Endodermal cell (in vitro differentiated cells): ENCODE measurements at regions not wholly inside any gene's neighbourhood (a gene's known extent, or its start where the extent isn't known, plus 50 kb on each side); places are given as distances from the start of the nearest gene placed in this dataset.

Experiments used
- DNase-seq: peaks from one replicate; pipeline ENCODE4 v3.0.0-alpha.2; 2017
- H3K27ac ChIP-seq: 2 replicates; pipeline ENCODE4 v1.5.1; 2013; ENCODE audit warnings: mild to moderate bottlenecking, low read depth, low read length, moderate library complexity
- H3K27me3 ChIP-seq: 2 replicates; pipeline ENCODE4 v1.6.1; 2013; ENCODE audit warnings: mild to moderate bottlenecking, low read length, moderate library complexity; ENCODE audit not compliant: insufficient read depth, control insufficient read depth, poor library complexity, severe bottlenecking
- H3K36me3 ChIP-seq: 2 replicates; pipeline ENCODE4 v1.7.0; 2013; ENCODE audit warnings: mild to moderate bottlenecking, low read length, moderate library complexity; ENCODE audit not compliant: control insufficient read depth, insufficient read depth
- H3K4me1 ChIP-seq: one replicate; pipeline ENCODE4 v1.7.0; 2013; ENCODE audit warnings: low read length; ENCODE audit not compliant: control insufficient read depth, insufficient read depth
- H3K4me3 ChIP-seq: 2 replicates; pipeline ENCODE4 v1.5.1; 2013; ENCODE audit warnings: mild to moderate bottlenecking, low read length, moderate library complexity
- H3K9ac ChIP-seq: 2 replicates; pipeline ENCODE4 v1.6.1; 2013; ENCODE audit warnings: mild to moderate bottlenecking, low read length, moderate library complexity; ENCODE audit not compliant: poor library complexity, severe bottlenecking; ENCODE audit errors: extremely low read depth
- H3K9me3 ChIP-seq: 2 replicates; pipeline ENCODE4 v1.6.1; 2013; ENCODE audit warnings: mild to moderate bottlenecking, low read length, moderate library complexity; ENCODE audit not compliant: control insufficient read depth
- H3K27ac Mint-ChIP-seq: 2 replicates; pipeline ENCODE4 v1.8.0; 2020; ENCODE audit warnings: mixed read lengths
- H3K27me3 Mint-ChIP-seq: 2 replicates; pipeline ENCODE4 v1.8.0; 2021; ENCODE audit warnings: mild to moderate bottlenecking, mixed read lengths; ENCODE audit not compliant: insufficient read depth
- H3K36me3 Mint-ChIP-seq: 2 replicates; pipeline ENCODE4 v1.8.0; 2020; ENCODE audit warnings: low read depth, mixed read lengths
- H3K4me1 Mint-ChIP-seq: 2 replicates; pipeline ENCODE4 v1.8.0; 2020; ENCODE audit warnings: mixed read lengths
- H3K4me3 Mint-ChIP-seq: 2 replicates; pipeline ENCODE4 v1.8.0; 2020; ENCODE audit warnings: mild to moderate bottlenecking, moderate library complexity, mixed read lengths
- H3K9me3 Mint-ChIP-seq: 2 replicates; pipeline ENCODE4 v1.8.0; 2020; ENCODE audit warnings: mild to moderate bottlenecking, mixed read lengths
- CTCF ChIP-seq: fragments of 200-600 bp; sonication (generic); conservative IDR thresholded peaks from 2 replicates; pipeline ENCODE4 v1.5.0; 2021; ENCODE audit warnings: antibody characterized with exemption, mild to moderate bottlenecking
- WGBS, 2 experiments: methylation state at CpG; one replicate each; pipeline versions ENCODE4 v1.1.5 to v1.1.7; 2013; ENCODE audit warnings: missing lambda C conversion rate in 2 of 2, mixed read lengths in 1 of 2; ENCODE audit not compliant: insufficient coverage in 1 of 2, insufficient read length in 1 of 2; 5-methylcytosine and 5-hydroxymethylcytosine counted together

DNA sequence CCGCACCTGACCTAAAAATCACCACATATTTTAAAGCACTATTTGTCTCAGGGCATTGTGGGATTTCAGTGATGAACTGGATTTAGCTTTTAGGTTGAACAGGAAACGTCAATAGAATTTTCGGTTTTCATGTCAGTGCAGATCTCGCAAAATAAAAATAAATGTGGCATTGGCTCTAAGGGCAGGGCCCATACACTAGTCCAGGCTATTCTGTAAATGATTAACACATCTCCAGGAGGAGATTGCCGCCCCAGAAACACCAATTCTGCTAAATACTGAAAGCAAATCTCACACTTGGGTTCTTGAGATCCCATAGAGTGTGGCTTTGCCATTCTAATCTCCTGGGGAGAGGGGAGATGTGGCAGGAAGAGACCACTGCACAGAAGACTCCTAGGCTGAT is 1494.0 kb upstream of the TMEM132C start:
- no peak overlapping the region for H3K4me3 Mint-ChIP-seq
- DNase-seq, result no peak
- peaks cover 4% of the 10 kb centered on the region for H3K27me3 Mint-ChIP-seq
- H3K4me3 ChIP-seq, result no peak overlapping the region
- no peak overlapping the region for H3K9ac ChIP-seq
- H3K4me1 Mint-ChIP-seq, result peaks cover 4% of the 10 kb centered on the region
- 87 to 91% methylated on average over 4 to 5 of the region's 5 CpGs for WGBS, 2 experiments
- H3K4me1 ChIP-seq, result no peaks in the 10 kb centered on the region
- no peak overlapping the region for H3K27ac Mint-ChIP-seq
- no peak for TF ChIP-seq CTCF
- peaks cover 30% of the 10 kb centered on the region for H3K9me3 ChIP-seq
- H3K36me3 ChIP-seq, result no peaks in the 10 kb centered on the region
- H3K27me3 ChIP-seq, result no peaks in the 10 kb centered on the region
- H3K9me3 Mint-ChIP-seq, result peaks cover 13% of the 10 kb centered on the region
- no peaks in the 10 kb centered on the region for H3K36me3 Mint-ChIP-seq
- no peak overlapping the region for H3K27ac ChIP-seq

DNA sequence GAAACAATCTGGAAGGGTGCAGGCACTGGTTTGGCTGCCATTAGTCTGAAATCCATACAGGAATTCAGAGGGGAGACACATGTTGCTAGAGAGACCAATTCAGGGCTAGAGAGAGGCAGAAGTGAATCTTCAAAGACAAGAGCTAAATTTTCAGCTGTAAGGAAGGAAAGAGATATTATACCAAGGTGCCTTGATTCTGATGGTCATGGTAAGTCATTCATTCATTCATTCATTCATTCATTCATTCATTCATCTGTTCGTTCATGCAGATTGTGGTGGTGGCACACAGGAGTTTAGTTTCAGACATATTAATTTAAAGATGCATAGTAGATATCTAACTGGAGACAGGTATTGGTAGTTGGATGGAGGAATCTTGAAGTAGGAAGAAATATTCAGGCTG is 1493.5 kb upstream of the TMEM132C start:
- H3K9me3 Mint-ChIP-seq, result peaks cover 13% of the 10 kb centered on the region
- peaks cover 4% of the 10 kb centered on the region for H3K4me1 Mint-ChIP-seq
- no peak overlapping the region for H3K4me3 Mint-ChIP-seq

GRCh38 chr12:126776026-126776655 is 1490.8 kb upstream of the TMEM132C start:
- no peak for TF ChIP-seq CTCF
- Histone ChIP-seq H3K27ac (no peak overlapping the region), H3K9ac (no peak overlapping the region), H3K27me3 (no peaks in the 10 kb centered on the region), H3K4me3 (no peak overlapping the region), H3K36me3 (no peaks in the 10 kb centered on the region), H3K4me1 (no peaks in the 10 kb centered on the region), H3K9me3 (peaks cover 20% of the 10 kb centered on the region)
- Mint-ChIP-seq H3K4me3 (no peak overlapping the region), H3K27ac (no peak overlapping the region), H3K4me1 (peaks cover 4% of the 10 kb centered on the region), H3K9me3 (peaks cover 4% of the 10 kb centered on the region), H3K27me3 (peaks cover 19% of the 10 kb centered on the region), H3K36me3 (no peaks in the 10 kb centered on the region)
- DNase-seq, result no peak
- 84 to 90% methylated on average over 3 to 6 of the region's 6 CpGs for WGBS, 2 experiments

More for the DNA sequence above, 1493.5 kb upstream of the TMEM132C start:
- DNase-seq, result no peak
- Histone ChIP-seq H3K9me3 (peaks cover 28% of the 10 kb centered on the region), H3K27me3 (no peaks in the 10 kb centered on the region), H3K4me1 (no peaks in the 10 kb centered on the region), H3K27ac (no peak overlapping the region), H3K36me3 (no peaks in the 10 kb centered on the region), H3K4me3 (no peak overlapping the region), H3K9ac (no peak overlapping the region)
- Mint-ChIP-seq H3K36me3 (no peaks in the 10 kb centered on the region), H3K27me3 (peaks cover 4% of the 10 kb centered on the region), H3K27ac (no peak overlapping the region)
- no peak for TF ChIP-seq CTCF
- 80% methylated on average over 1 of the region's 1 CpG; no CpG with 5 or more reads in 1 of the 2 experiments for whole genome bisulfite sequencing, 2 experiments
